22Rv1 (cell line): ENCODE measurements at regions not wholly inside any gene's neighbourhood (a gene's known extent, or its start where the extent isn't known, plus 50 kb on each side); places are given as distances from the start of the nearest gene placed in this dataset.

ENCODE experiments used
- ZFX ChIP-seq: fragments of 450-650 bp; IDR thresholded peaks from 2 replicates; pipeline ENCODE4 v1.6.1; 2017; ENCODE audit warnings: antibody characterized with exemption, borderline replicate concordance
- TF ChIP-seq, protein P1 (sequence below): fragments of 450-650 bp; IDR thresholded peaks from 2 replicates; pipeline ENCODE4 v1.5.1; 2017; ENCODE audit warnings: mild to moderate bottlenecking

DNA sequence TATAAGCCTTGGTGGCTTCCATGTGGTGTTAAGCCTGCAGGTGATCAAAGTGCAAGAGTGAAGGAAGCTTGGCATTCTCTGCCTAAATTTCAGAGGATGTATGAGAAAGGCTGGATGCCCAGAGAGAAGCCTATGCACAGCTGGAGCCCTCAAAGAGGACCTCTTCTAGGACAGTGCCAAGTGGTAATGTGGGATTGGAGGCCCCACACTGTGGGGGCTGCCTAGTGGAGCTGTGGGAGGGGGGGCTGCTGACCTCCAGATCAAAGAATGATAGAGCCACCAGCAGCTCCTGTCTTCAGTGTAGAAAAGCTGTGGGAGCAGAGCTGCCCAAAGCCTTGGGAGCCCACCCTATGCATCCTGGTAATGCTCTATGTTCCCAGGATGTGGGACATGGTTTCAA lies 1512.7 kb upstream of the TPTE start:
- TF ChIP-seq, protein P1, sequence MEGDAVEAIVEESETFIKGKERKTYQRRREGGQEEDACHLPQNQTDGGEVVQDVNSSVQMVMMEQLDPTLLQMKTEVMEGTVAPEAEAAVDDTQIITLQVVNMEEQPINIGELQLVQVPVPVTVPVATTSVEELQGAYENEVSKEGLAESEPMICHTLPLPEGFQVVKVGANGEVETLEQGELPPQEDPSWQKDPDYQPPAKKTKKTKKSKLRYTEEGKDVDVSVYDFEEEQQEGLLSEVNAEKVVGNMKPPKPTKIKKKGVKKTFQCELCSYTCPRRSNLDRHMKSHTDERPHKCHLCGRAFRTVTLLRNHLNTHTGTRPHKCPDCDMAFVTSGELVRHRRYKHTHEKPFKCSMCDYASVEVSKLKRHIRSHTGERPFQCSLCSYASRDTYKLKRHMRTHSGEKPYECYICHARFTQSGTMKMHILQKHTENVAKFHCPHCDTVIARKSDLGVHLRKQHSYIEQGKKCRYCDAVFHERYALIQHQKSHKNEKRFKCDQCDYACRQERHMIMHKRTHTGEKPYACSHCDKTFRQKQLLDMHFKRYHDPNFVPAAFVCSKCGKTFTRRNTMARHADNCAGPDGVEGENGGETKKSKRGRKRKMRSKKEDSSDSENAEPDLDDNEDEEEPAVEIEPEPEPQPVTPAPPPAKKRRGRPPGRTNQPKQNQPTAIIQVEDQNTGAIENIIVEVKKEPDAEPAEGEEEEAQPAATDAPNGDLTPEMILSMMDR, result no peak
- no peak for TF ChIP-seq ZFX
